ENCODE measurements at regions not wholly inside any gene's neighbourhood (a gene's known extent, or its start where the extent isn't known, plus 50 kb on each side); places are given as distances from the start of the nearest gene placed in this dataset.

GRCh38 chrX:98897191-98897590, 1512.9 kb downstream of the PCDH19 start:
- no peak overlapping the region for H2BK20ac ChIP-seq (ENCODE audit: low read depth, low read length, poor library complexity, severe bottlenecking)
- no peaks in the 10 kb centered on the region for H3K27me3 ChIP-seq (ENCODE audit: insufficient read depth, low read length)
- H3K56ac ChIP-seq (ENCODE audit: insufficient read length, low read depth, low read length), result no peak overlapping the region
- H3K27ac ChIP-seq (ENCODE audit: insufficient read length, low read depth, low read length), result no peak overlapping the region
- H3K9me3 Mint-ChIP-seq, result no peaks in the 10 kb centered on the region
- no peak overlapping the region for H3K9ac ChIP-seq (ENCODE audit: extremely low read depth, insufficient read length, low read length)
- no peak overlapping the region for H3K4ac ChIP-seq (ENCODE audit: low read depth, low read length)
- no peaks in the 10 kb centered on the region for H3K27me3 Mint-ChIP-seq (ENCODE audit: low read depth)
- H4K8ac ChIP-seq (replicated peaks; ENCODE audit: insufficient read length, low read depth, low read length), result no peak overlapping the region
- no peak overlapping the region for H2BK5ac ChIP-seq (ENCODE audit: insufficient read length, low read length)
- H3K23ac ChIP-seq (ENCODE audit: insufficient read length, low read depth, low read length), result no peak overlapping the region
- H2AFZ ChIP-seq (ENCODE audit: low read length), result no peak overlapping the region
- no peak overlapping the region for H3K18ac ChIP-seq (ENCODE audit: insufficient read length, low read depth, low read length)
- no peak overlapping the region for H3K27ac Mint-ChIP-seq
- no peaks in the 10 kb centered on the region for H4K20me1 ChIP-seq (ENCODE audit: control insufficient read depth, insufficient read depth, insufficient read length)
- H3K4me2 ChIP-seq (ENCODE audit: insufficient read depth, insufficient read length, low read length), result no peak overlapping the region
- no peaks in the 10 kb centered on the region for H3K9me3 ChIP-seq (ENCODE audit: control insufficient read depth, low read depth, low read length)
- peaks cover 2% of the 10 kb centered on the region; the same call in 1 of the 2 replicates for H3K4me1 ChIP-seq (ENCODE audit: insufficient read depth, low read length)
- no peak overlapping the region for H2BK120ac ChIP-seq (ENCODE audit: low read depth, low read length, poor library complexity, severe bottlenecking)
- H4K5ac ChIP-seq (ENCODE audit: insufficient read length, low read depth, low read length), result no peak overlapping the region
- H4K91ac ChIP-seq (ENCODE audit: insufficient read length, low read depth, low read length), result no peak overlapping the region
- H3K4me1 Mint-ChIP-seq, result peaks cover 10 to 19% of the 10 kb centered on the region in 2 experiments
- H3K23me2 ChIP-seq (ENCODE audit: insufficient read length, low read depth, low read length, poor library complexity, severe bottlenecking), result no peaks in the 10 kb centered on the region
- no peak for TF ChIP-seq CTCF (conservative IDR thresholded peaks at IDR 0.05)
- no peak overlapping the region for H2BK12ac ChIP-seq (ENCODE audit: insufficient read length, low read depth, low read length)
- no peak for DNase-seq
- no peak overlapping the region for H2BK15ac ChIP-seq (ENCODE audit: low read depth, low read length)
- no peaks in the 10 kb centered on the region for H3K79me2 ChIP-seq (ENCODE audit: insufficient read depth, low read length)
- H3T11ph ChIP-seq (ENCODE audit: low read length), result no peak overlapping the region
- H3K36me3 Mint-ChIP-seq (ENCODE audit: insufficient read depth in 1 of 3, low read depth in 3 of 3), result peaks cover 0 to 5% (median 0%) of the 10 kb centered on the region in 3 experiments; a peak in 4 of 7 replicates
- no peak overlapping the region for H3K14ac ChIP-seq (ENCODE audit: insufficient read depth, low read length)
- no CpG with 5 or more reads among the region's 1 CpG for WGBS (ENCODE audit: extremely low coverage, insufficient read length, low lambda C conversion rate)
- H3K79me1 ChIP-seq (ENCODE audit: insufficient read depth, low read depth, low read length, poor library complexity, severe bottlenecking), result no peaks in the 10 kb centered on the region
- H2AK5ac ChIP-seq (ENCODE audit: insufficient read length, low read length), result no peak overlapping the region
- H3K4me3 Mint-ChIP-seq, result no peak overlapping the region

Data from H9 (cell line).